HUES6 (cell line): ENCODE measurements at regions not wholly inside any gene's neighbourhood (a gene's known extent, or its start where the extent isn't known, plus 50 kb on each side); places are given as distances from the start of the nearest gene placed in this dataset.
A peak's percentile ranks its signal among the peaks of the same experiment; 100 is the strongest.

Experiments used
- H3K27ac ChIP-seq: 2 replicates; pipeline ENCODE4 v1.7.0; 2013; ENCODE audit warnings: low read depth, mild to moderate bottlenecking, low read length, inconsistent platforms
- H3K27me3 ChIP-seq: 2 replicates; pipeline ENCODE4 v1.6.1; 2013; ENCODE audit warnings: low read length; ENCODE audit not compliant: control insufficient read depth, insufficient read depth
- H3K36me3 ChIP-seq: 2 replicates; pipeline ENCODE4 v1.6.1; 2013; ENCODE audit warnings: low read length; ENCODE audit not compliant: control insufficient read depth, insufficient read depth
- H3K4me1 ChIP-seq: 2 replicates; pipeline ENCODE4 v1.6.1; 2013; ENCODE audit warnings: low read length; ENCODE audit not compliant: control insufficient read depth, insufficient read depth
- H3K4me3 ChIP-seq: 2 replicates; pipeline ENCODE4 v1.5.1; 2013; ENCODE audit warnings: low read depth, low read length
- H3K9ac ChIP-seq: one replicate; pipeline ENCODE4 v1.6.1; 2013; ENCODE audit warnings: mild to moderate bottlenecking, low read length
- H3K9me3 ChIP-seq: 2 replicates; pipeline ENCODE4 v1.6.1; 2013; ENCODE audit warnings: low read depth, low read length; ENCODE audit not compliant: control insufficient read depth, insufficient read depth

- Histone ChIP-seq H3K9ac (no peak overlapping the region), H3K27ac (no peak overlapping the region), H3K4me1 (no peaks in the 10 kb centered on the region), H3K27me3 (no peaks in the 10 kb centered on the region), H3K4me3 (no peak overlapping the region), H3K9me3 (no peaks in the 10 kb centered on the region), H3K36me3 (no peaks in the 10 kb centered on the region)
Measured at GRCh38 chr3:81289676-81290075, 471.8 kb downstream of the GBE1 start.

- H3K9ac ChIP-seq: no peak overlapping the region
- H3K27ac ChIP-seq: peak overlapping the region; percentile 40; the same call in 1 of the 2 replicates
Measured at GRCh38 chr3:81279481-81280379, 481.7 kb downstream of the GBE1 start.

GRCh38 chr3:81277853-81278252, 483.6 kb downstream of the GBE1 start:
- no peak overlapping the region for H3K27ac ChIP-seq
- H3K4me1 ChIP-seq: peaks cover 12% of the 10 kb centered on the region
- H3K9me3 ChIP-seq: no peaks in the 10 kb centered on the region
- no peak overlapping the region for H3K4me3 ChIP-seq
- H3K27me3 ChIP-seq: no peaks in the 10 kb centered on the region
- no peak overlapping the region for H3K9ac ChIP-seq
- no peaks in the 10 kb centered on the region for H3K36me3 ChIP-seq

More at GRCh38 chr3:81279481-81280379, 481.7 kb downstream of the GBE1 start:
- Histone ChIP-seq H3K4me1 (peaks cover 12% of the 10 kb centered on the region), H3K4me3 (no peak overlapping the region), H3K27me3 (no peaks in the 10 kb centered on the region), H3K9me3 (no peaks in the 10 kb centered on the region), H3K36me3 (no peaks in the 10 kb centered on the region)

- no peaks in the 10 kb centered on the region for H3K27me3 ChIP-seq
- H3K4me1 ChIP-seq: peaks cover 4% of the 10 kb centered on the region
- no peaks in the 10 kb centered on the region for H3K36me3 ChIP-seq
- no peak overlapping the region for H3K27ac ChIP-seq
- no peaks in the 10 kb centered on the region for H3K9me3 ChIP-seq
- H3K9ac ChIP-seq: no peak overlapping the region
- H3K4me3 ChIP-seq: no peak overlapping the region
Measured at GRCh38 chr3:81274671-81275070, 486.8 kb downstream of the GBE1 start.

GRCh38 chr3:81270603-81271379, 490.7 kb downstream of the GBE1 start:
- no peak overlapping the region for H3K4me3 ChIP-seq
- H3K9me3 ChIP-seq: no peaks in the 10 kb centered on the region
- H3K27me3 ChIP-seq: no peaks in the 10 kb centered on the region
- no peak overlapping the region for H3K9ac ChIP-seq
- no peaks in the 10 kb centered on the region for H3K36me3 ChIP-seq
- H3K27ac ChIP-seq: no peak overlapping the region
- no peaks in the 10 kb centered on the region for H3K4me1 ChIP-seq

- Histone ChIP-seq H3K9ac (no peak overlapping the region), H3K36me3 (no peaks in the 10 kb centered on the region), H3K27ac (no peak overlapping the region), H3K4me1 (no peaks in the 10 kb centered on the region), H3K9me3 (no peaks in the 10 kb centered on the region), H3K4me3 (no peak overlapping the region), H3K27me3 (no peaks in the 10 kb centered on the region)
Measured at GRCh38 chr3:81268526-81268925, 492.9 kb downstream of the GBE1 start.

GRCh38 chr3:81261996-81262395, 499.4 kb downstream of the GBE1 start:
- no peak overlapping the region for H3K27ac ChIP-seq
- no peak overlapping the region for H3K4me3 ChIP-seq
- no peaks in the 10 kb centered on the region for H3K4me1 ChIP-seq
- no peaks in the 10 kb centered on the region for H3K36me3 ChIP-seq
- H3K27me3 ChIP-seq: no peaks in the 10 kb centered on the region
- no peak overlapping the region for H3K9ac ChIP-seq
- no peaks in the 10 kb centered on the region for H3K9me3 ChIP-seq

GRCh38 chr3:81255463-81255862, 506.0 kb downstream of the GBE1 start:
- H3K4me3 ChIP-seq: no peak overlapping the region
- no peak overlapping the region for H3K9ac ChIP-seq
- H3K4me1 ChIP-seq: no peaks in the 10 kb centered on the region
- H3K27ac ChIP-seq: no peak overlapping the region
- H3K27me3 ChIP-seq: no peaks in the 10 kb centered on the region
- no peaks in the 10 kb centered on the region for H3K9me3 ChIP-seq
- no peaks in the 10 kb centered on the region for H3K36me3 ChIP-seq

GRCh38 chr3:81251096-81251495, 510.3 kb downstream of the GBE1 start:
- Histone ChIP-seq H3K27ac (no peak overlapping the region), H3K36me3 (no peaks in the 10 kb centered on the region), H3K9me3 (no peaks in the 10 kb centered on the region), H3K27me3 (no peaks in the 10 kb centered on the region), H3K9ac (no peak overlapping the region), H3K4me1 (no peaks in the 10 kb centered on the region), H3K4me3 (no peak overlapping the region)

GRCh38 chr3:81249540-81250029, 511.9 kb downstream of the GBE1 start:
- no peaks in the 10 kb centered on the region for H3K4me1 ChIP-seq
- no peak overlapping the region for H3K9ac ChIP-seq
- H3K27ac ChIP-seq: no peak overlapping the region
- no peak overlapping the region for H3K4me3 ChIP-seq
- no peaks in the 10 kb centered on the region for H3K27me3 ChIP-seq
- H3K36me3 ChIP-seq: no peaks in the 10 kb centered on the region
- H3K9me3 ChIP-seq: no peaks in the 10 kb centered on the region

- Histone ChIP-seq H3K9me3 (no peaks in the 10 kb centered on the region), H3K9ac (no peak overlapping the region), H3K27ac (no peak overlapping the region), H3K36me3 (no peaks in the 10 kb centered on the region), H3K4me1 (no peaks in the 10 kb centered on the region), H3K27me3 (no peaks in the 10 kb centered on the region), H3K4me3 (no peak overlapping the region)
Measured at GRCh38 chr3:81245501-81245900, 515.9 kb downstream of the GBE1 start.
